ENCODE measurements at regions not wholly inside any gene's neighbourhood (a gene's known extent, or its start where the extent isn't known, plus 50 kb on each side); places are given as distances from the start of the nearest gene placed in this dataset.

GRCh38 chr5:17039170-17039569 lies 103.1 kb upstream of the MYO10 start:
- no peaks in the 10 kb centered on the region for H3K36me3 ChIP-seq (ENCODE audit: control insufficient read depth, insufficient read depth, low read length)
- no peak overlapping the region for H3K27ac ChIP-seq (ENCODE audit: extremely low read depth, low read depth, low read length)
- FAIRE-seq, result no peak
- DNase-seq (ENCODE audit: extremely low read depth in 1 of 4, low spot score in 3 of 4), result no peak
- H3K4me2 ChIP-seq (ENCODE audit: insufficient read depth, low read length), result no peak overlapping the region
- WGBS (ENCODE audit: insufficient coverage, low coverage, missing lambda C conversion rate), result 0% methylated on average over 2 of the region's 2 CpGs
- ChIA-PET POLR2A (interaction anchor here (0.6 to 1.1 kb wide), 2 partner anchors 46 to 349 kb away, joined by 3 read pairs; no protein-coding TSS in a partner anchor), CTCF (ENCODE audit: low intra/inter-chr PET ratio) (no interaction called here)
- H2AFZ ChIP-seq (ENCODE audit: low read depth, low read length), result no peak overlapping the region
- no peak overlapping the region for H3K4me3 ChIP-seq
- no peaks in the 10 kb centered on the region for H3K79me2 ChIP-seq (ENCODE audit: control insufficient read depth, insufficient read depth, low read length)
- TF ChIP-seq SP1 (CRISPR knock-in tag; IDR thresholded peaks at IDR 0.05), result no peak
- TF ChIP-seq ZNF146 (CRISPR knock-in tag; IDR thresholded peaks at IDR 0.05; ENCODE audit: unreplicated experiment), result peak; percentile 87
- no peak for TF ChIP-seq MTF1 (CRISPR knock-in tag; IDR thresholded peaks at IDR 0.05; ENCODE audit: borderline replicate concordance)
- in situ Hi-C loops (cut with MboI) (no loop called here), intact Hi-C loops (cut with micrococcal nuclease) (no loop called here)
- no peaks in the 10 kb centered on the region for H3K4me1 ChIP-seq (replicated peaks in 1 of 2; ENCODE audit: control insufficient read depth in 2 of 2, insufficient read depth in 2 of 2, low read length in 2 of 2)
- no TSS peak for BruUV-seq (replicated peaks)
- H3K9me3 ChIP-seq (replicated peaks; ENCODE audit: control insufficient read depth, insufficient read depth, low read depth, low read length), result no peaks in the 10 kb centered on the region
- H3K9ac ChIP-seq (ENCODE audit: insufficient read depth in 1 of 2, low read depth in 2 of 2, low read length in 2 of 2), result no peak overlapping the region
- ATAC-seq, result no peak
- no peaks in the 10 kb centered on the region for H3K9me1 ChIP-seq (ENCODE audit: control insufficient read depth, insufficient read depth, low read length)
- 0 out of 5 replicates have a peak, but pooled peaks cover 0 to 4% of the 10 kb centered on the region in 2 experiments for H3K27me3 ChIP-seq (ENCODE audit: control insufficient read depth in 2 of 2, insufficient read depth in 2 of 2, low read length in 2 of 2)
- H4K20me1 ChIP-seq (replicated peaks; ENCODE audit: control insufficient read depth, insufficient read depth, low read length), result no peaks in the 10 kb centered on the region

DNA sequence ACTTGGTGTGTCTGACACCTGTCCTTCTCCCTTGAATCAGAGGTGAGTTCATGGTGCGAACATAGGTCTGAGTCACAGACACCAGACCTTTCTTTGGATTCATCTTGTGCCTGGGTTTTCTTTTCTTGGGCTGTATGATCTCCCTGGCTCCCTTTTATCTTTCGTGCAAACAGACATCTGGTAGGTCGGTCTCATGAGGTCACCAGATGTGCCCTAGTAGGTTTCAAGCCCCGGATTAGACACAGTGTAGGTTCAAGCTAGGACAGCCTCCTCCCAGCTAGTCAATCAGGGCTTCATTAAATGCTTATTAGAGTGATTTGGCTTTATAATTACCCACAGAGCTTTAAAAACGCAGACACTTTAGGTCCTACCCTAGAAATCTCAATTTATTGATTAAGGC lies 106.0 kb upstream of the MYO10 start:
- intact Hi-C loops (cut with micrococcal nuclease), result no loop called here
- POLR2A ChIA-PET, result interaction anchor here (0.6 kb wide), 1 partner anchor 52 kb away, joined by 3 read pairs; no protein-coding TSS in a partner anchor
- CTCF ChIA-PET (ENCODE audit: low intra/inter-chr PET ratio), result no interaction called here
- TF ChIP-seq HEY1 (CRISPR knock-in tag; IDR thresholded peaks at IDR 0.05; ENCODE audit: borderline replicate concordance) (no peak), ATF2 (CRISPR knock-in tag; IDR thresholded peaks at IDR 0.05) (no peak), CSDE1 (IDR thresholded peaks at IDR 0.05) (no peak), ZBTB7A (IDR thresholded peaks at IDR 0.05; ENCODE audit: borderline replicate concordance, control insufficient read depth, low read depth, low read length) (no peak), ZNF696 (CRISPR knock-in tag; conservative IDR thresholded peaks at IDR 0.05) (no peak), FOSL1 (tag; conservative IDR thresholded peaks at IDR 0.05) (no peak), OTX1 (CRISPR knock-in tag; IDR thresholded peaks at IDR 0.05) (no peak), ZNF507 (tag; conservative IDR thresholded peaks at IDR 0.05) (no peak), VEZF1 (CRISPR knock-in tag; IDR thresholded peaks at IDR 0.05) (no peak), NFIC (IDR thresholded peaks at IDR 0.05) (no peak), MAZ (CRISPR knock-in tag; conservative IDR thresholded peaks at IDR 0.05 in 1 of 2, IDR thresholded peaks at IDR 0.05 in 1 of 2) (no peak), ZNF551 (CRISPR knock-in tag; IDR thresholded peaks at IDR 0.05) (no peak)

More for the DNA sequence above, 106.0 kb upstream of the MYO10 start:
- Histone ChIP-seq H2AFZ (ENCODE audit: low read depth, low read length) (no peak overlapping the region), H3K36me3 (ENCODE audit: control insufficient read depth, insufficient read depth, low read length) (no peaks in the 10 kb centered on the region), H3K27me3 (ENCODE audit: control insufficient read depth in 2 of 2, insufficient read depth in 2 of 2, low read length in 2 of 2) (0 out of 5 replicates have a peak, but pooled peaks cover 0 to 4% of the 10 kb centered on the region in 2 experiments), H3K27ac (ENCODE audit: extremely low read depth, low read depth, low read length) (no peak overlapping the region), H3K4me1 (replicated peaks in 1 of 2; ENCODE audit: control insufficient read depth in 2 of 2, insufficient read depth in 2 of 2, low read length in 2 of 2) (no peaks in the 10 kb centered on the region), H3K4me3 (no peak overlapping the region), H3K9me3 (replicated peaks; ENCODE audit: control insufficient read depth, insufficient read depth, low read depth, low read length) (no peaks in the 10 kb centered on the region), H3K9me1 (ENCODE audit: control insufficient read depth, insufficient read depth, low read length) (no peaks in the 10 kb centered on the region), H3K79me2 (ENCODE audit: control insufficient read depth, insufficient read depth, low read length) (no peaks in the 10 kb centered on the region), H3K4me2 (ENCODE audit: insufficient read depth, low read length) (no peak overlapping the region), H4K20me1 (replicated peaks; ENCODE audit: control insufficient read depth, insufficient read depth, low read length) (no peaks in the 10 kb centered on the region), H3K9ac (ENCODE audit: insufficient read depth in 1 of 2, low read depth in 2 of 2, low read length in 2 of 2) (no peak overlapping the region)
- WGBS (ENCODE audit: insufficient coverage, low coverage, missing lambda C conversion rate), result 0% methylated on average over 5 of the region's 5 CpGs
- BruUV-seq (replicated peaks), result no TSS peak
- no peak for FAIRE-seq
- DNase-seq (ENCODE audit: extremely low read depth in 1 of 4, low spot score in 3 of 4), result no peak
- in situ Hi-C loops (cut with MboI), result no loop called here
- no peak for ATAC-seq
